HG03558 (cell line): ENCODE measurements at regions not wholly inside any gene's neighbourhood (a gene's known extent, or its start where the extent isn't known, plus 50 kb on each side); places are given as distances from the start of the nearest gene placed in this dataset.

Experiments used
- ATAC-seq: cut with Tn5 transposase; IDR thresholded peaks from one replicate; pipeline ENCODE4 v1.9.1; 2021; ENCODE audit warnings: moderate number of reproducible peaks; ENCODE audit not compliant: unreplicated experiment; ENCODE audit errors: extremely low read depth

- ATAC-seq = no peak
Observed at GRCh38 chr14:34007902-34008301, 57.0 kb upstream of the EGLN3 start.

DNA sequence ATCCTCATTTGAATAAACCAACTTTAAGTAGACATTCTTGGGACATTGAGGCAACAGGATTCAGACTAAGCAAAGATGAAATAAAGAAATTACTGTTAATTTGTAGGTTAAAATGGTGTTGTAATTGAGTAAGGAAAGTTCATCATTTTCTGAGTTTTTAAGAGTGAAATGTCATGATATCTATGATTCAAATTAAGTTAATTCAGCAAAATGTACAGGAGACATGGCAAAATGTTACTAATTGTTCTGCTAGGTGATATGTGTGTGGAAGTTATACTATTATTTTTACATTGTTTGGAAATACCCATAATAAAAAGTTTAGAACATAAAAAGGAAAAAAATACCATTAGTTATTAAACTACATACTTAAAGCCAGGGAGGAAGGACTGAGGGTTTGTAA lies 55.0 kb upstream of the EGLN3 start:
- no peak for ATAC-seq

DNA sequence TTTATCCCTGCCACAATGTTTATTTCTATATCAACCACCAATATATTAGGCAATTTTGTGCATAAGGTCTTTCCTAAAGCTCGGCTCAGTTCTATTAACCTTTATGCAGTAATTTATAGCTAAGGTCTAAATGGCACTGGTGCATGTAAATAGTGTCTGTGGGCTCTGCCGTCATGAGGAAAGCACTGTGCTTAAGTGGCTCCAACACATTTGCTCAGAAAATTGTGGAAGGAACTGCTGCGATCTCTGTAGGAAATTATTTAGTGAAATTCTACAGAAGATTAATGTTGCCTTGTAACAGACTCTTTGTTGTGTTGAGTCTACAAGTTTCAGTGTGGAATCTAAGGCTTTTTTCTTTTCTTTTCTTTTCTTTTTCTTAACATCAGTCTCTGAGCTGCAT lies 54.0 kb upstream of the EGLN3 start:
- ATAC-seq = no peak

DNA sequence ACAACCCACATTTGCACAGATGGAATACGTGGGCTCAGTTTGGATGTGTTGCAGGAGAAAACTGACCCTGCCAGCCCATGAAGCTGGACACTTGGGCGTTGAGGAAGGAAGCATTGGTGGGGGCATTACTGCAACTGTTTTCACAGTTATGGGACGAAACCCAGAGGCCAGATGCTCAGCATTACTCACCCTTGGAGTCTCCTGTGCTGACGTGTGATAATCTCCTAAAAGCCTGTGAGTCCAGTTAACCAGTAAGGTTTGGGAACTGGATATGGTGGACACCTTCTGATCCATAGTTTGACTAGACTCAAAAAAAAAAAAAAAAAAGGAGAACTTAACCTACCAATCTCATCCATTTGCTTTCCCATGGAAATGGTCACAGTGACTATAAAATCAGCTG lies 52.8 kb upstream of the EGLN3 start:
- no peak for ATAC-seq

- no peak for ATAC-seq
Observed at GRCh38 chr14:34003082-34003668, 52.3 kb upstream of the EGLN3 start.
